Skeletal muscle tissue (tissue), 3 donors: ENCODE measurements at regions not wholly inside any gene's neighbourhood (a gene's known extent, or its start where the extent isn't known, plus 50 kb on each side); places are given as distances from the start of the nearest gene placed in this dataset.
"Not testable (repeated sequence)": the region's sequence is repeated elsewhere in the genome, so short reads cannot be mapped to it uniquely, and the experiment has no call there.

Experiments used
- H3K27ac ChIP-seq: one replicate; pipeline ENCODE4 v1.7.0; 2013; ENCODE audit warnings: mild to moderate bottlenecking, low read depth, low read length, inconsistent platforms
- H3K27me3 ChIP-seq, 3 donors: one replicate each; pipeline ENCODE4 v1.7.0; 2013; ENCODE audit warnings: low read length in 3 of 3; ENCODE audit not compliant: control insufficient read depth in 3 of 3, insufficient read depth in 3 of 3
- H3K36me3 ChIP-seq, 3 donors: one replicate each; pipeline ENCODE4 v1.7.0; 2013; ENCODE audit warnings: low read length in 3 of 3; ENCODE audit not compliant: control insufficient read depth in 3 of 3, insufficient read depth in 3 of 3
- H3K4me1 ChIP-seq, 3 donors: one replicate each; pipeline ENCODE4 v1.7.0; 2013; ENCODE audit warnings: low read length in 3 of 3, mild to moderate bottlenecking in 3 of 3; ENCODE audit not compliant: control insufficient read depth in 3 of 3, insufficient read depth in 3 of 3
- H3K4me3 ChIP-seq, 3 donors: one replicate each; pipeline ENCODE4 v1.7.0; 2013; ENCODE audit warnings: low read length in 3 of 3
- H3K9ac ChIP-seq, 3 donors: one replicate each; pipeline ENCODE4 v1.7.0; 2013; ENCODE audit warnings: low read length in 3 of 3, mild to moderate bottlenecking in 3 of 3, moderate library complexity in 2 of 3, low read depth in 1 of 3
- H3K9me3 ChIP-seq, 3 donors: one replicate each; pipeline ENCODE4 v1.7.0; 2013; ENCODE audit warnings: low read length in 3 of 3; ENCODE audit not compliant: control insufficient read depth in 3 of 3
- donor health status: Osteomylitis.

- Histone ChIP-seq H3K4me3 (no peak overlapping the region), H3K9ac (no peak overlapping the region), H3K36me3 (no peaks in the 10 kb centered on the region), H3K27ac (no peak overlapping the region), H3K4me1 (no peaks in the 10 kb centered on the region), H3K27me3 (no peaks in the 10 kb centered on the region), H3K9me3 (peaks cover 0 to 5% (median 2%) of the 10 kb centered on the region in 3 donors)
Measured at GRCh38 chr13:99765869-99766268, 205.7 kb downstream of the ZIC5 start.

DNA sequence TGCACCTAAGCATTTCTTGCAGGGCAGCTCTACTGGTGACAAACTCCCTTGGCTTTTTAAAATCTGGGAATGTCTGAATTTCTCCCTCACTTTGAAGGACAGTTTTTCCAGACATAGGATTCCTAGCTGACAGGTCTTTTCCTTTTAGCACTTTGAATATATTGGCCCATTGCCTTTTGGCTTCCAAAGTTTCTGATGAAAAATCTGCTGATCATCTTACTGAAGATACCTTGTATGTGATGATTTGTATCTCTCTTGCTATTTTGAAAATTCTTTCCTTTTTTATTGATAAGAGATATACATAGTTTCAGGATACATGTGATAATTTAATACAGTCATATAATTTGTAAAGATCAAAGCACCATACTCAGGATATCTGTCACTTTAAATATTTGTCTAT lies 211.1 kb downstream of the ZIC5 start:
- no peaks in the 10 kb centered on the region for H3K36me3 ChIP-seq
- peaks cover 0 to 7% (median 3%) of the 10 kb centered on the region in 3 donors for H3K9me3 ChIP-seq
- H3K27ac ChIP-seq = no peak overlapping the region
- no peak overlapping the region for H3K9ac ChIP-seq
- H3K4me1 ChIP-seq = no peaks in the 10 kb centered on the region
- no peaks in the 10 kb centered on the region for H3K27me3 ChIP-seq
- no peak overlapping the region for H3K4me3 ChIP-seq

- H3K4me1 ChIP-seq = no peaks in the 10 kb centered on the region
- peaks cover 0 to 7% (median 0%) of the 10 kb centered on the region in 3 donors for H3K9me3 ChIP-seq
- no peak overlapping the region for H3K4me3 ChIP-seq
- no peak overlapping the region for H3K27ac ChIP-seq
- H3K9ac ChIP-seq = no peak overlapping the region
- H3K36me3 ChIP-seq = no peaks in the 10 kb centered on the region
- H3K27me3 ChIP-seq = no peaks in the 10 kb centered on the region
Measured at GRCh38 chr13:99759163-99759552, 212.4 kb downstream of the ZIC5 start.

DNA sequence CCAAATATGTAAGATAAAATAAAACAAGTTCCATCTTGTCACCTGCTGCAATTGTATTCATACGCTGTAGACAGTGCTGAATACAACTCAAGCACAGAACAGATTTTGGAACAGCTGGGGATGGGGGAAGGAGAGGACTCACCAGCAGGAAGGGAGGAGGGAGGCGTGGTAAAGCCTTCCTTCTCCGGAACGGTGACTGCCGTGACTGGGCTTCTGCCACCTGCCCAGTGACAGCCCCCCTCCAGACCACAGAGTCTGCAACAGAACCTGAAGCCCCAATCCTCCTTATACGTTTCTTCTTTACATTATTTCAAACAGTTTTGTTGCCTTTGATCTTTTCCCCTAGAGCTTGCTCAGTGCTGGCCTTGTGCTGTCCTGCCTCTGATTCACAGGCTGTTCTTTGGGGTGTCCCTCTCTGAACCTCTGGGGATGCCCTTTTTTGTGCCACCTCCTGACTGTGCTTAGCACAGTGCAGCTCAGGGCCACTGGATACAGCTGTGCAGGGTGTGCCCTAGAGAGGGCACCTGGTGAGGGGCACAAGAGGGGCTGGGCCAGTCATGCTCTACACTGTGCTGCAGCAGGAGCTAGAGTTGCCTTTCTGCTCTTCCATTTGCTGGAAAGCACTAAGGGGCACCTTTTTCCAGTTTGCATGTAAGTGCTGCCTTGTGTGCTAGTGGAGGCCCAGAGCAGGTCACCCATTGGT lies 213.0 kb downstream of the ZIC5 start:
- no peaks in the 10 kb centered on the region for H3K4me1 ChIP-seq
- no peaks in the 10 kb centered on the region for H3K27me3 ChIP-seq
- peaks cover 0 to 7% (median 0%) of the 10 kb centered on the region in 3 donors for H3K9me3 ChIP-seq
- H3K27ac ChIP-seq = no peak overlapping the region
- H3K9ac ChIP-seq = no peak overlapping the region
- no peak overlapping the region for H3K4me3 ChIP-seq
- H3K36me3 ChIP-seq = no peaks in the 10 kb centered on the region

- Histone ChIP-seq H3K27ac (no peak overlapping the region), H3K36me3 (no peaks in the 10 kb centered on the region), H3K4me3 (no peak overlapping the region)
Measured at GRCh38 chr13:99757756-99758459, 213.7 kb downstream of the ZIC5 start.

GRCh38 chr13:99756281-99756680 lies 215.3 kb downstream of the ZIC5 start:
- H3K36me3 ChIP-seq = no peaks in the 10 kb centered on the region
- H3K9ac ChIP-seq = no peak overlapping the region
- no peaks in the 10 kb centered on the region for H3K4me1 ChIP-seq
- H3K27me3 ChIP-seq = no peaks in the 10 kb centered on the region
- H3K4me3 ChIP-seq = no peak overlapping the region
- H3K9me3 ChIP-seq = peaks cover 0 to 6% (median 0%) of the 10 kb centered on the region in 3 donors
- H3K27ac ChIP-seq = no peak overlapping the region

More at GRCh38 chr13:99757756-99758459, 213.7 kb downstream of the ZIC5 start:
- Histone ChIP-seq H3K4me1 (no peaks in the 10 kb centered on the region), H3K9me3 (peaks cover 0 to 7% (median 0%) of the 10 kb centered on the region in 3 donors), H3K27me3 (no peaks in the 10 kb centered on the region), H3K9ac (no peak overlapping the region)

- not testable (repeated sequence) for H3K9me3 ChIP-seq, H3K27me3 ChIP-seq, H3K4me3 ChIP-seq, H3K27ac ChIP-seq, H3K36me3 ChIP-seq, H3K4me1 ChIP-seq, H3K9ac ChIP-seq
Measured at GRCh38 chr13:99754750-99755149, 216.8 kb downstream of the ZIC5 start.

GRCh38 chr13:99752373-99752772 lies 219.2 kb downstream of the ZIC5 start:
- H3K36me3 ChIP-seq = no peaks in the 10 kb centered on the region
- no peak overlapping the region for H3K27ac ChIP-seq
- H3K9me3 ChIP-seq = no peaks in the 10 kb centered on the region
- H3K4me1 ChIP-seq = no peaks in the 10 kb centered on the region
- no peaks in the 10 kb centered on the region for H3K27me3 ChIP-seq
- H3K4me3 ChIP-seq = no peak overlapping the region
- no peak overlapping the region for H3K9ac ChIP-seq

DNA sequence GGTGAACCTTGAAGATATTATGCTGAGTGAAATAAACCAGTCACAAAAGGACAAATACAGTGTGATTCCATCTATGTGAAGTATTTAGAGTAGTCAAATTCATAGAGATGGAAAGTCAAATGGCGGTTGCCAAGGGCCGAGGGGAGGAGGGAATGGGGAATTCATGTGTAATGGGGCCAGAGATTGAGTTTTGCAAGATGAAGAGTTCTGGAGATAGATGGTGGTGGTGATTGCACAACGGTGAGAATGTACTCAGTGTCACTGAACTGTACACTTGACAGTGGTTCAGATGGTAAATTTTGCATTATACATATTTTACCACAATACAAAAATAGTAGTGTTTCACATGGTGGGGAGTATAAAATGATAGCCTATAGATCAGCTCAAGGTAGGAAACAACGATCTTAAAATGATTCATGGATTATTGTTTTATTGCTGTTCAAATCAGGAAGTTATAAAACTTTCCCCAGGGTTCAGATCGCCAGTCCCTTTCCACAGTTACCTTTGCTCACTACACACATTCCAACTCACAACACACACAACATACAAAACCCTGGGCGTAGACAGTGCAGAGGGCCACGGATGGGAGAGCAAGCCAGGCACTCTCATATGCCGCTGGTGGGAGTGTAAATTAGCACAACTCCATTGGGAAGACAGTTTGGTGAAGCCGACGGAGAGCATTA lies 219.9 kb downstream of the ZIC5 start:
- H3K27me3 ChIP-seq = no peaks in the 10 kb centered on the region
- H3K9ac ChIP-seq = no peak overlapping the region
- H3K4me3 ChIP-seq = no peak overlapping the region
- no peaks in the 10 kb centered on the region for H3K36me3 ChIP-seq
- no peaks in the 10 kb centered on the region for H3K9me3 ChIP-seq
- no peak overlapping the region for H3K27ac ChIP-seq
- H3K4me1 ChIP-seq = no peaks in the 10 kb centered on the region

GRCh38 chr13:99750951-99751350 lies 220.6 kb downstream of the ZIC5 start:
- Histone ChIP-seq H3K4me3 (no peak overlapping the region), H3K27ac (no peak overlapping the region), H3K27me3 (no peaks in the 10 kb centered on the region), H3K9me3 (no peaks in the 10 kb centered on the region), H3K9ac (no peak overlapping the region), H3K4me1 (no peaks in the 10 kb centered on the region), H3K36me3 (no peaks in the 10 kb centered on the region)
